HG02798 (cell line): ENCODE measurements at regions not wholly inside any gene's neighbourhood (a gene's known extent, or its start where the extent isn't known, plus 50 kb on each side); places are given as distances from the start of the nearest gene placed in this dataset.
"Not testable (repeated sequence)": the region's sequence is repeated elsewhere in the genome, so short reads cannot be mapped to it uniquely, and the experiment has no call there.

Source experiments
- ATAC-seq: cut with Tn5 transposase; IDR thresholded peaks from one replicate; pipeline ENCODE4 v1.9.1; 2021; ENCODE audit warnings: mild to moderate bottlenecking; ENCODE audit not compliant: unreplicated experiment, poor library complexity

DNA sequence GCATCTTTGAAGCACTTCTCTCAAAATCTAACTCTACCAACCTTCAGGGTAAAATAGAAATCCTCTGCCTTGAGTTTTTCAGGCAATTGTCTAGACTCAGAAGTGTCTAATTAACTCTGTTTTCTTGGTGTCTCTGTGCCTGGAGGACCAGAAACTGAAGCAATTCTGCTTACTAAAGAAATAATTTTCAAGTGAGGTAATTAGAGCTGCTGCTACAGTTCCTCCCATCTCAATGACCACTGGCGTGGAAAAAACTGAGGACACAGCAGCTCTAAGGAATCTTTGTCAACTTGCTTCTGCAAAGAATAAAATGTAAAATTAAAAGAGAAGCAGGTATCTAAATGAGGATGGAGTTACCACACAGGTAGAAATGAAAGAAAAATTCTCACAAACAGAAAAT, 785.0 kb downstream of the PRELID2 start:
- ATAC-seq, result no peak

- ATAC-seq, result no peak
Observed at GRCh38 chr5:145044970-145045369, 790.2 kb downstream of the PRELID2 start.

DNA sequence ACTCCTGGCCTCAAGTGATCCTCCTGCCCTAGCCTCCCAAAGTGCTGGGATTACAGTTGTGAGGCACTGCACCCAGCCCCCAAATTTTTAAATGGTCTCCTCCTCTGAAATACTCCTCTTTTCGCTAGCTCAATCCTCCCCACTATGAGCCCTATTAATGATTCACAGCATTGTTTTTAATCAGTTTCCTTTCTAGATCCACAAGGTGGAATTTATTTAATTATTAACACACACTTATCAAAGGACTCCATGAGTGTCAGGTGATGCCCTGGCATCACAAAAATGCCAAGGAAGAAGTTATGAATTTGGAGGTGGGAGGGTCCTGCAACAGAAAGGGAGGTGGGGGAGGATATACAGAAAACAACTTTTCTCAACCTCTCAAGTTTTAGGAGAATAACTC, 806.5 kb downstream of the PRELID2 start:
- ATAC-seq, result no peak

DNA sequence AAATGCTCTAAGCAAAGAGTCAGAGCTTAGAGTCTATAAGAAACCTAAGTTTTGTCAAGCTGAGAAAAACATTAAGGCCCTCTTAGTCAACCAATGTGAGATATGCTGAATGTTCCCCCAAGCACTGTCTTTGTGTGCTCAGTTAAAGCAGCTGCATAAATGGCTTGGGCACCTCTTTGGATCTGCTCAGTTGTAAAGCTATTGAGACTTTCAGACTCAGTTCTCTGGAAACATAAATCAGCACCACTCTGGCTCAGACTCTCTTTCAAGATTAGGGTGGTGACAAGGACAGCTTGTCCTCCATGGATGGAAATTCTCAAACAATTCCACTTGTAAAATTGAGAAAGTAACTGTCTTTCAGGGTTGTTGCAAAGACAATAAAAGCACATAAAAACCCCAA, 807.9 kb downstream of the PRELID2 start:
- no peak for ATAC-seq

DNA sequence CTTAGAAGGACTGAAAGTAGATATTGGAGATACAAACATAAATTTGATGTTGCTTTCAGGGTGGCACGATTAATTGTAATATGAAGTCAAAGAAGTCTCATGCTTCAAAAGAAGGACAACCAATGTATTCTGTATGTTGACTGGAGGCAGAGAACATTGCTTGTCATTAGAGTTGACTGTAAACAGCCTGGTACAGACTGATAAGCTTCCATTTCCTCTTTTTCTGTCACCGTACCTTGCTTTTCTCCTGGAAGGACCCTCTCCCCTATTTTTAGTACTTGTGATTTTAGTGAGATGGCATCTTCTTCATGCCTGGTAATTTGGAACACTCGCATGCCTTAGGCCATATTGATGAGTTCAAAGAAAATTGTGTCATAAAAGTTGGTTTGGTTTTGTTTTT, 809.4 kb downstream of the PRELID2 start:
- no peak for ATAC-seq

DNA sequence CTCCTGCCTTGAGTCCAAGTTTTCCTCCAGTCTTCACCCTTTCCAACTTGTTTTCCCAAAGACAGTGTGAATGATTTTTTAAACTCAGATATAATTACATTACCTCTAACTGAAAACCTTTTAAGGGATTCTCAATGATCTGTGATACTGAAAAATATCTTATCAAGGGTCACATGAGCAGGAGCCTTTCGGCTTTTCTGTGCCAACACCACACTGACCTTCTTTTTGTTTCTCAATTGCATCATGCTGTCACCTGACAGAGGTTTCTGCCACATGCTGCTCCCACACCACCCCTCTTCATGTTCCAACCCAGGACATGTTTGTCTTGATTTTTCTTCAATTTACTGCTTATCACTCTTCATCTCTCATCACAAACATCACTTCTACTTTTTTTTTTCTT, 820.0 kb downstream of the PRELID2 start:
- ATAC-seq, result no peak

DNA sequence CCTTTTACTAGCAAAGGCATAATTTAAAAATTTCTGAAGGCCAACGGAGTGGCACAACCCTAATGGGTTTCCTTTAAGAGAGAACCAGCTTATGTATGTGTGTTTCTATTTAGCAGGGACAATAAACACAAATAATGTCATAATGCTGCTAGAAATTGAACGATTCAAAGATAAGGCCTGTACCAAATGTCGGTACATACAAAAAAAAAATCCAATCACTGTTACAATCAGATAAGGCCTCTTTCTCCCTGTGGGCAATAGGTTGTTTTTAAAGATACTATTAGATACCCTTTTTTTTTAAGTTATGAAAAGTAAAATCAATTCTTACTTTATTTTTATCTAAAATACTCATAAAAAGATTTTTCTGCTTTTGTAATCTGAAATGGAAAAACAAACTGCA, 821.0 kb downstream of the PRELID2 start:
- no peak for ATAC-seq

GRCh38 chr5:145010834-145011233, 824.3 kb downstream of the PRELID2 start:
- no peak for ATAC-seq

DNA sequence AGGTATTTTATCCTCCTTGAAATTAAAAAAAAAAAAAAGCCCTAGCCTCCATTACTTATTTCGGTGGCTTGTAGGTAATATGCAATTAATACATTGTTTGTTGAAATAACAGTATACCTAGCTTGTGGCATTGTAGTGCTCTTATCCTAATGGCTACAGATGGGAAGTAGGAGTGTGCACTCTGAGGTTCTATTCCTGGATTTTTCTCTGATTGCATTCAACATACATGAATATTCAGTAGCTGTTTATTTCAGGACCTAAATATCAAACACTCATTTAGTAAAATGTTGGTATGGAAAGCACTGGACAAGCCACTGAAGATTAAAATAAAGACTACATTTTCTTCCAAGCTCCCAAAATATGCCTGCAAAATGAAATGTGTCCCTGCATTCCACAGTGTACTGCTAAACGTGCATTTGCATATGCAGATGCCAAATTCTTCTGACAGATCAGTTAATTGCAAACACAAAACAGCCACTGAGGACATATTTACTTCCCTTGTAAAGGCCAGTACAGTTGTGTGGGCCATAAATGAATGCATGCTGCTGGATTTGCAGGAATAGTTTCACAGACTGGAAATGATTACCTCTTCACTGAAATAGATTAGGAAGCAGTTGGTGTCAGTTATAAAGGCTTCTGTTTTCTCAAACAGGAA, 826.1 kb downstream of the PRELID2 start:
- no peak for ATAC-seq

DNA sequence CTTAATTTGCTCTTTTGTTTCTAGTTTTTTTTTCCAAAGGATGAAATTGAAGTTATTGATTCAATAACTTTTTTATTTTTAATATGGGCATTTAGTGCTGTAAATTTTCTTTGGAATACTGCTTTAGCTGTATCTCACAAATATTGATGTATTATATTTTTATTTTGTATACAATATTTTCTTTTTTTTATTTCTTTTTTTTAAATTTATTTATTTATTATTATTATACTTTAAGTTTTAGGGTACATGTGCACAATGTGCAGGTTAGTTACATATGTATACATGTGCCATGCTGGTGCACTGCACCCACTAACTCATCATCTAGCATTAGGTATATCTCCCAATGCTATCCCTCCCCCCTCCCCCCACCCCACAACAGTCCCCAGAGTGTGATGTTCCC, 823.7 kb downstream of the KCTD16 start:
- ATAC-seq, result not testable (repeated sequence)

- no peak for ATAC-seq
Observed at GRCh38 chr5:144983101-144983500, 812.4 kb downstream of the KCTD16 start.

DNA sequence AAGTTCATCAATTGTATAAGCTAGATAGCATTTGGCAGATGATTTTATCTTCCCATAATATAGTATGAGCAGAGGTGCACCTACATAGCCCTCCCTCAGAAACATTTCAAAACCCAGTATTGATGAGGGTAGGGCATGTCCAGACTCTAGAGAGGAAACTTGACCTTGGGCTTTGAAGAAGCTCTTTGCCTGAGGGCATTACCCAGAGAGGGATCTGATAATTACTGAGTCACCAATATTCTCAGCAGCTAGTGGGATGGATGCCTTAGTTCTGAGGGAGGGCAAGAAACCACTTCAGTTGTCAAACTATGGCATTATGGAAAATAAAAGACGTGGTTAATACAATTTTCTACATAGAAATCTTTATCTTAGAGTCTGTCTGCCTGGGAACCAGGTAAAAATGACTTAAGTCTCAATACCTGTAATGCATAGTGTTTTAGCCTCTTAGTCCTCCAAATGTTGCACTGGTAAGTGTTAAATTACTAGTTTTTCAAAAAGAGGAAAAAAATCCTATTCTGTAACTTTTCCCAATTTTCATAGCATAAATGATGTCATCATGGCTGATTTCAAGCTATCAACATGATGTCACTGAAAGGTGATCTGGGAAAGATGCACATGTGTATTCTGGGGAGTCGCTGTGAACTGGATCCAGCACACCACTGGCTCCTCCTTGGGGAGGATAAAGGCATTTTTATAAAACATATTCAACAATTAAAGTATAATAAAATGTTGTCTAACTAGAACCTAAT, 809.0 kb downstream of the KCTD16 start:
- no peak for ATAC-seq

DNA sequence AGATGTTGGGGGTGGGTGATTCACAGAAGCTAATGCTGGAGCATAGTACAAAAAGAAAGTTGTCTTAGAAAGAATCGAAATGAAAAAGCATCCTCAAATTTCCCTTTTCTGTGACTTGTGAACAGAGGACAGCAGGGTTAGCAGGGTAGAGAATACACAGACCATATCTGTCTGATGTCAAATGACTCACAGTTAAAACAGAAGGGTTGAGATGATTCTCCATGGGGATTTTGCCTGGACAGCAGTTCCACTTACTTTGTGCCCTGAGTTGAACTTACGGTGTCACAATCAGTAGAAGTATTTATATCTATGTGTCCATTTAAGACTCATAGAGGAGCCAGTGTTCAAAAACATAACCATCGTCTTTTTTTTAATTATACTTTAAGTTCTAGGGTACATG, 801.6 kb downstream of the KCTD16 start:
- ATAC-seq, result no peak

- ATAC-seq, result no peak
Observed at GRCh38 chr5:144971108-144971850, 800.6 kb downstream of the KCTD16 start.

DNA sequence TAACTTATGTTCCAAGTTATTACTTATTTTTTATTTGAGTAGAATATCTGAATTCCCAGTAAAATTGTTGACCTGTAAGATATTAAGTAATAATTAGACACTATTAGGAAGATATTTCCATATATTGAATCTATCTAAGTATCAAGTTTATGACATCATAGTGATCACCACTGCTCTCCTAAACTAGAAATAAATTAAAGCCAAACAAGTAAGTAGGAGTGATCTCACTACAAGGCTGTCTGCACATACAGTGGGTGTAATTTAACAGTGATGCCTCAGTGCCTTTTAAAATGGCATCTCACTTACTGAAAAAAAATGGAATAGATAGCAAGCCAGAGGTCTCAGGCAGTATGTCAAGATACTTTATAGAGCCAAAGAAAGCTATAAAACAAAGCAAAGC, 789.6 kb downstream of the KCTD16 start:
- ATAC-seq, result no peak

DNA sequence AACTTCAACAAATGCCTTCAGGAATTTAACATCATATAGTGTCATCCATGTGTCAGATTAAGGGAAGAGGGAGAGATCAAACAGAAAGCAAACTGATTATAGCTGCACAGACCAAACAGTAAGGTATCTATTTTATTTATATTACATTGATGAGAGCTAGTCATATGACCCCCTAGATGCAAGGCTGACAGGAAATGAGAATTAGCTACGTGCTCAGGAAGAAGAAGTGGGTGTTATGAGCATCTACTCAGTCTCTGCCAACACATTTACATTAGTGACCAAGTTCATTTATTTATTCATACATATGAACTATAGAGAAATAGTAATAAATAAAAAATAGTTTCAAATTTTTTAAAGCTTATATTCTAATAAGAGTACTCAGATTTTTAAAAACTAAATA, 787.3 kb downstream of the KCTD16 start:
- ATAC-seq, result no peak

GRCh38 chr5:144950996-144951395, 780.3 kb downstream of the KCTD16 start:
- ATAC-seq, result no peak

- ATAC-seq, result no peak
Observed at GRCh38 chr5:144947023-144947422, 776.4 kb downstream of the KCTD16 start.

DNA sequence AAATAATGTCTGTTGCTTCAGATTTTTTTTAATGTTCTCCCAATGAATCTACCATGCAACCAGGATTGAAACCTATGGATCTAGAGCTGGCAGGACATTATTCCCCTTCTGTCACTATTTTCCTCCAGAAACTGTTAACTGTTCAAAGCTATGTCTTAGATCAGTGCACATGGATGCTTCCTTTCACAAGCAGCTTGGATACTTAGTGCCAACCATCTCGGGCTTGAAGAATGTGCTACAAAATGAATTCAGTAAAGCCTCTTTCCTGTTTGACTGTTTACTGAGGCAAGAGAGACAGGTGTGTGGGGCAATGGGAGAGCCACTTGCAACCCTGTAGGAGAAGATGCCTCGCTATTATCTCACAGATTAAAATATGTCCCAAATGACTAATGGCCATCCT, 774.8 kb downstream of the KCTD16 start:
- no peak for ATAC-seq

GRCh38 chr5:144944936-144945335, 774.3 kb downstream of the KCTD16 start:
- ATAC-seq, result no peak

- ATAC-seq, result no peak
Observed at GRCh38 chr5:144941004-144941403, 770.3 kb downstream of the KCTD16 start.
